ENCODE measurements at regions not wholly inside any gene's neighbourhood (a gene's known extent, or its start where the extent isn't known, plus 50 kb on each side); places are given as distances from the start of the nearest gene placed in this dataset.

DNA sequence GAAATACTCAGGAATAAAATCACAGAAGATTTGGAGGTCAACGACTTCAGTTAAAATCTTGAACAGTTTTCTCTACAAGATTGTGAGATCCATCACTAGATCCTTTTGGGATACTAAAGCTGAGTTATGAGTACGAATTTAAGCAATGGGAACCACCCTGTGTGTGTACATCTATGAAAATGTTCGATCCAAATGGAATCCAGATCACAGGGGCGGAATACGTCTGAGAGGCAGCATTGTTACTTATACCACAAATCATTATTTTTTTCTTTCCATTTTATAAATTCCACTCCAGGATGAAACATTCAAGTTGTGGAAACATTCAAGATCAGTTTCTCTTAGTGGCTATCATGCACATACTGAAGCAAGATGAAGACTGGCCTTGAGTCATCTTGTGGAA lies 239.3 kb upstream of the PAPPA start:
- no peak for DNase-seq

DNA sequence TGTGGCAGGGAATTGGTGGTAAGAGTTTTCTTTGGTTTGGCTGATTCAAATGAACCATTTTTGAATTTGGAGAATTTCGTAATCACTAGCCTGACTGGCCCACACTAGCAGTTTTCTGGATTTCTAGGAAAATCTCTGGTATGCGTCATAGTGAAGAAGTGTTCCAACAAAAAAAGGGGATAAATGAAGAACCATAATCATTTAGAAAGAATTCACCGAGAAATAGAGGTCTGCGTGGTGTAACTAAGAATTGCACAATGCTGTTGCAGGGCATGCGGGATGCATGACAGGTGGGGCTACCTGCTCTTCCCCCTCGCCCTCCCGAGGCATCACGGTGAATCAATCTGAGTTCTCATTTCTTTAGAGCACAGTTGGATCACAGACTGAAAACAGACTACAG lies 232.3 kb upstream of the PAPPA start:
- no peak for DNase-seq

DNA sequence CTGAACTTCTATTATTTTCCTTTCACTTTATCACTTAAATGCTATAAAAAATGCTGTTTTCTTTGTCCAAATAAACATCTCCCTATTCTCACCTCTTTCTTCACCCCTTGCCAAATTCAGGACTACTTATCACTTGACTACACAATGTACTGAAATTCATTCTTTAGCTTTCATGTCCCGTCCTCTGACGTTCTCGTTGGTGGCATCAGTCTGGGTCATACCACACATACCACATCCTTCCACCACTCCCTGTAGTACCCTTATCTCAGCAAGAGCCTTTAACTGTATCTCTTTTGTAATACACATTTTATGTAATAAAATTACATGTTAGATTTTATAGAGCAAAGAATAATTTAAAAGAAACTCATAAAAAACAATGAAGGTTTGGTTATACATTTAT lies 231.1 kb upstream of the PAPPA start:
- DNase-seq: no peak

DNA sequence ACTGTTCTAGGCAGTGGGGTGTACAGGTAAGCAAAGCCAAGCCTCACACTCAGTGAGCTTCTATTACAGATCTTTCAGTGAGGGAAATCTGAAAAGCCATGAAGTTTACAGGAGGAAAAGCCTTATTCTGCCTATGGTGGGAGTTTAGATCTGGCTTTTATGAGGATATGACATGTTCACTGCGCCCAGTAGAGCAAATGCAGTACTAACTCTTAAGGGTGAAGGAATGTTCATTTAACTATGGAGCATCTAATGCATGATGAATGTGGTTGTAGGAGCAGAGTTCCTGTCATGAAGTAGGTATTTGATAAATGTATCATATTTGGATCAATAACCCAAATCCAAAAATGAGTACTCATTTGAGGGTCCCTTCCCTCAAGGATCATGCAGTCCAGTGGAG lies 230.2 kb upstream of the PAPPA start:
- DNase-seq: no peak

DNA sequence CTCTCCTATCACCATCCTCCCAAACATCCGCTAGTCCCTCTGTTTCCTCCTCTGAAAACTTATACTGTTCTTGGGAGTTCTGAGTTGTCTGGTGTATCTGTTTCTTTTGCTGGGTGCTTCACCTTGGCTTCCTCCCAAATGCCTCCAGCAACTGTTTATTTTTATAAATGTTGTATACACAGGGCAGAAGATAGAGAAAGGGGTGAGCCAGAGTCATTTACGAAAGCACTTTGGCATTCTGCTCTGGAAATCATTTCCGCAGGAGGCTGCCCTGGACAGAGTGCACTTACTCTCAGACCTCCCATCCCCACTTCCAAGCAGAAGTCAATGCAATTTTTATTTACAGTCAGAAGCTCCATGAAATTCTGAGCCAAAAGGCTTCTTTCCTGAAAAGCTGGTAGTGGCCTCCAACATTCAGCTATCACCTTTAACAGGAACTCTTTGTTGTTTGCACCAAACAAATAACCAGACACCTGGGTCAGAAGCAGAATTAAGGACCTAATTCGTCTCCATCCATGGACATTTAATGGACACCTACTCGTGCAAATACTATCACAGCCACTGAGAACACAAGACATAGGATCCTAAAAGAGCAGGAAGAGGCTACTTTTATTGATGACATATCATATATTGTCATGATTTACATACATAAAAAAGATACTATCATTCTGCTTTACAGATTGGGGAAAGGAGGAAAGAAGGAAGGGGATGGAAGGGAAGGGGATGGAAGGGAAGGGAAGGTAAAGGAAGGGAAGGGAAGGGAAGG lies 229.5 kb upstream of the PAPPA start:
- no peak for DNase-seq

DNA sequence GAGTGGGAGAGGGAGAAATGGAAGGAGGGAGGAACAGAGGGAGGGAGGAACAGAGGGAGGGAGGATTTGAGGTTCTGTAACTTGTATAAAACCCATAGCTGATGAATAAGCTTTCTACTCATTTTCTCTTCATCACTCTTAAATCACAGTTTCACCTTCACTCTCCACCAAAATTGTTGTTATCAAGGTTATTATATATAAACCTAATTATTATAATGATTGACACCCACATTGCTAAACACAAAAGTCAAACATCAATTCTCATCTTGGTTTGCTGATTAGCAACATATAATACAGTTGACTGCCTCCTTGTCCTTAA lies 229.0 kb upstream of the PAPPA start:
- no peak for DNase-seq

DNA sequence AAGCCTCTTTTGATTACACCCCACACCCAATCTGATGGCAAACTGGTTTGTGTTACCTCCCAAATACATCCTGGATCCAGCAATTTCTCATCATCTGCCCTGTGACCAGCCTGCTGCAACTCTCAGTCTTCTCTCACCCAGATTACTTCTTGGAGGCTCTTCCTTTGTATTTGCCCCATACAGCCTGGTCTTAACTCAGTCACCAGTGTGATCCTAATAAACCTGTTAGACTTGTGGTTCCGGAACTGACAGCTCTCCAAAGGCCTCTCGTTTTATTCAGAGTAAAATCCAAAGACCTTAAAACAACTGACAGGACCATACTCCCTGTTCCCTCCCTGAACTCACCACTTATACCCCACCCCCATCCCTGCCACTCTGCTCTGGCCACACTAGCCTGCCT lies 228.2 kb upstream of the PAPPA start:
- DNase-seq: no peak

DNA sequence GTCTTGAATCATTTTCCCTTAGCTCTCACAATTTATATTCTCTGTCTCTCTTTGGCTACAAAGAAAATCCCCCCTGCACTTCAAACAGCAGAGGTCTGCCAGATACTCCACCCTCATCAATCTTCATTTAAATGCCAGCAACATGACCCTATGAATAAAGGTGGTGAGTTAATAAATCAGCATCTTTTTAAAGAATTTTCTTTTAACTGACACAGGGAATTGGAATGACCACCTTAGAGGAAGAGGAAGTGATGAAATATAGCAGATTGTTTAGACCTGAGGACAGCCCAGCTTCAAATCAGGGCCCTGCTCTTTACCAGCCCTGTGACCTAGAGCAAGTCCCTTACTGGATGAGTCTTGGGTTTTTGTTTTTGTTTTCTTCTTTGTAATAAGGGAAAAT lies 223.1 kb upstream of the PAPPA start:
- no peak for DNase-seq

DNA sequence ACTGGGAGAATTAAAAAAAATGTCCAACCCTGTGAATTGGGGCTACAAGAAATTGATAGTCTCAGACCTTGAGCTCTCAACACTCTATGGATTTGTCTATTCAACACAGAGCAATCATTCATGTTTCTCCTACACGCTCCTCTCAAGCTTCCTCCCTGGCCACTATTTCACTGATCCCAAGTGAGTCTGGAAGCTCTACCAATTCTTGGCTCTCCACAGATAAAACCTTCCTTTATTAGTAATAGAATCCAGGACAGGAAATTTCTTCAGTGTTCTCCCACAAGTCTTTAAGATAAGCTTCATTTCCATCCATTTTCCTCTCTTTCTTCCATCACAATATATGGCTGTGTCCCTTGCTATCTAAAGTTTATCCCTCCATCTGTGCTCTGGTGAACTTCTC lies 215.1 kb upstream of the PAPPA start:
- DNase-seq: no peak

DNA sequence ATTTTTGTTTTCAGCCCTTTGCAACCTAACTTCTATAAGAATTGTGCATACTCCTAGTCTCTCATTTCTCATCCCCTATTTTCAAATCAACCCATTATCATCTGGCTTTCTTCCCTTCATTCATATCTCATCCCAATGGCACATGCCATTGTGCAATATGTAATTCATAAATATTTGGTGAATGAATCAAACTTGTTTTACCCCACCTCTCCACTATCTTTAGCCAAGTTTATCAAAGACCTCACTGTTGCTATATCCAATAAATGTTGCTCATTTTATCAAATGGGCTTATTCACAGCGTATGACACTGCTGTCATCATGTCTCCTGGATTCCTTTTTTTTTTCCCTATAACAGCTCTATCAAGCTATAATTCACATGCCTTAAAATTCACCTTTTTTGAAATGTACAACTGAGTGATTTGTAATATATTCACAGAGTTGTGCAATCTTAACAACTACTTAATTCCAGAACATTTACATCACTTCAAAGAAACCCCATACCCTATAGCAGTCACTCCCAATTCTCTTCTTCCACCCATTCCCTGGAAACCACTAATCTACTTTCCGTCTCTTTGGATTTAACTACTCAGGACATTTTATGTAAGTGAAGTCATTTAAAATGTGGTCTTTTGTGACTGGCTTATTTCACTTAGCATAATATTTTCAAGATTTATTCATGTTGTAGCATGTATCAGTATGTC lies 214.4 kb upstream of the PAPPA start:
- DNase-seq: no peak

DNA sequence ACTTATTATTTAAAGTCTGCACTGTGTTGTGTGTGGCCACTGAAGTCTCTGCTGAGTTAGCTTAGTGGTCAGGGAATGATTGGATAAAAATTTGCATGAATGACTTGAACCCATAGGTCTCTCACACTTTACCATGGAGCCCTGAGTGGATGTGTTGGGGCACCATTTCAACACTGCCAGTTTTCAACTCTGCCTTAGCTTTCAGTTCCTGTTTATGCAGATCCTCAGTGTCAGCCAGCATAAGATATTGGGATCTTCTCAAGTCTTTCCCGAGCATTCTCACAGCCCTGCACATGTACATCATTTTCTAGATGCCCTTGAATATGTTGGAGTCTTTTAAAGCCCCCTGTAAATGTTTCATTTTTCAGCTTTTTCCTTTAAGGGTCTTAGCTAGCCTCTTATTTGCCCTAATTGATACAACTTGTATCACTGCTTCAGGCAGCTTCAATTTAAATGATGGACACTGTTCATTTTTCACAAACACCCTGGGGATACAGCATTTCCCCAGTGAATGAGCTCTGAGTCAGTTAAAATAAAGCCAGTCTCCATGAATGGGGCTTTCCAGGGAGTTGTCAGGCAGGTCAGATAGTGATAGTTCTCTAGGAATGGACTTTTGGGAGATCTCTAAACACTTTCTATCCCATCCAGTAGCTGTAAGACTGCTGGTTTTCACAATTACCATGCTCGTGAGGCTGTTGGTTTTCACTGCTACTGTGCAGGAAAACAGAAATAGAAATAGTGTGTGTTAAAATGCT lies 211.9 kb upstream of the PAPPA start:
- DNase-seq: no peak

DNA sequence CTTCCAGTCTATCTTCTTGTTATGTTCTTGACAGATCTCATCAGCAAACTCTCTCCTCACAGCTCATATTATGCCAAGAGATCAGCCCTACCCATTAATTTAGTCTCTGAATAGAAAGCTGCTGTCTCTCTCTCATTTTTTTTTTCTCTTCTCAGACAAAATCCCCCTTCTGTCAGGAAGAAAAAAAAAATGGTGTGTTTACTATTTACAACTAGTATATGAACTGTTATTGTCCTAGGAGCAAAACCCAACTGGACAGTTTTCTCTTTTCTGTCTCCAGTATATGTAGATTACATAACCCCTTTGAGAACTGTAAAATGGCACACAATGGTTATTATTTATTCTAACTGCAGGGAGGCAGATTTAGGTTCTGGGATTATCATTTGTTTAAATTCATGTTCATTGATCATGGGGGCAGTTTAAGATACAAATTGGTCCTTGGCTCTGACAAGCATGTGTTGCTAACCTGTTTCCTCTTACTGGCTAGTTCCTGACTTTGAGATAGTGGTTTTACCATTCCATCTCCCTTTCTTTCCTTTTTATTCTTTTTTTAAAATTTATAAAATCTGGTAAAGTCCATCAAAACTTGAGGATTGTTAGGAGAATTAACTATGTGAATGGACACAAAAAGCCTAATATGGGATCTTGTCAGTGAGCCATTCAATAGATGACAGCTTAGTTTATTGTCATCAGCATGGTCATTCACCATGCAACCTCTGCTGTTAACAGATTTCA lies 210.0 kb upstream of the PAPPA start:
- DNase-seq: no peak

DNA sequence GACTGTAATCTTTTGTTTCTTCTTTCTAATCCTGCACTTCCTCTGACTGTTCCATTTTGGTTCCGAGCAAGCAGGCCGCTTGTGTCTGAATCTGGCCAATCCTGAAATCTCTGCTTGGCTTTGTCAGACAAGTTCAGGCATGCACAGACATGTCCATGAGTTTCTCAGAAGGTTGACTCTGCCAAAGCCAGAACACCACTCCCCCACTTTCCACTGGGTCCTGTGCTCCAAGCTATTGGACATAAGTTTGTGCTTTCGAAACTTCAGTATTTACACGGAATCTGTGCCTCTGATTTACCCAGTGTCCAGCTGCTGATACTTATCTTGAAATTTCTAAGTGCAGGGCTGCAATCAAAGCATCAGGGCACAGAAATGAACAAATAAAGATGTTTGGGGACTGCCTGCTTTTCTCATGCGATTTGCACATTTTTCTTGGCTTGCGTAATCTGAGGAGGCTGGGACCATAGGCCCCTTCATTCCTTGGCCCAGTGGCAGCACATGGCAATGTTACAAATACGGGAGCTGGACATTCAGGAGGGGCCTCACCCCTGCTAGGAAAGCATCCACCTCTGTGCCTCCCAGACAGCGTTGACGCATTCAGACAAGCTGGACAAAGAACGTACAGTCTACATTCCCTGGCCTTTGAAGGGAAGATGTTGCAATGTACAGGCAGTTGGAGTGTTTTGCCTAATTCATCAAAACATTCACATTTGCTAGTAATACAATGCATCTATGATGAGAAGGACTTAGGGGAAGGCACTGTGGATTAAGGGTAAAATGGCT lies 209.2 kb upstream of the PAPPA start:
- DNase-seq: no peak

DNA sequence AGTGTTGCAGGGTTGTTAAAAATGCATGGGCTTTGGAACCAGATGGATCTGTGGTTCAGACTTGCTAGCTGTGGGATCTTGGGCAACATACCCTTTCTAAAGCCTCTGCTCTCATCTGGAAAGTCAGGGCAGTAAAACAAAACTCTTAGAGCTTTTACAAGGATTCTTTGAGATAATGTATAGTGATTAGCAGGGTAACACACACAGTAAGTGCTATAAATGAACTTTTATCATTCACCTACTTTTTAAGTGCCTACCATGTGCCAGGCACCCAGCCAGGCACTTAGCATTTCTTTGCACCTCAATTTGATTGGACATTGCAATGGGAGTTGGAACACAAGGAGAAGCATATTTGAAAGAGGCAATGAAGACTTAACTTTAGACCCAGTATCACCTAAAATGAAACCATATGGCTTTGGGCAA lies 208.6 kb upstream of the PAPPA start:
- DNase-seq: no peak

DNA sequence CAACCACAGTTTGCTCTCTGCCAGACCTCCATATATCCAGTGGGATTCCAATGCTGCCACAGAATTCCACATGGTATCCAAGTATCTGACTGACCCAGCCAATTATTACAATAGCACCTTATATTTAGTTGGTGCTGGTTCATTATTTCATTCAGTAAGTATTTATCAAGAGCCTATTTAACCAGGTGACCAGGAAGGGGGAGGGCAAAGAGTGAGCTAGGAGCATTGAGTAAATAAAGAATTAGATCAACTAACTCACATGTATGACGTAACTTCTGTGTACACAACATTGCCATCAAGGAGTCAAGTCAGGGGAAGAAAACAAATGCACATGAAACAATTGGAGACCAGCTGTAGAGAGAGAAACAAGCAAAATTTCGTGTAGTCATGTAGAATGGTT lies 207.1 kb upstream of the PAPPA start:
- no peak for DNase-seq

DNA sequence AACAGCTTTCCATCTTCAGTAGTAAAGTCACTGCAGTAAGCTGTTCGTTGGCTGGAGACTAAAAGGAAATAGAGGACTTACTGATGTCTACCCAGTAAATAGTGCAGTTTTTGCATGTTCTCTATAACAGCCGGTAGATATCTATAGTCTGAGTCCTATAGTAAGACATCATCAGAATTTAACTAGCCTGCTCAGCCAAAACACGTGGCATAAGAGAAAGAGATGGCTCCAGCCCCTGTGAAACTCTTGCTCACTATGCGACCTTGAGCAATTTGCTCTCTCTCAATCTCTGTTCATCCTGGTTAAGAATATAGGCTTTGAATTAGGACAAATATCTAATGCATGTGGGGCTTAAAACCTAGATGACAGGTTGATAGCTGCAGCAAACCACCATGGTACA lies 201.6 kb upstream of the PAPPA start:
- DNase-seq: no peak

DNA sequence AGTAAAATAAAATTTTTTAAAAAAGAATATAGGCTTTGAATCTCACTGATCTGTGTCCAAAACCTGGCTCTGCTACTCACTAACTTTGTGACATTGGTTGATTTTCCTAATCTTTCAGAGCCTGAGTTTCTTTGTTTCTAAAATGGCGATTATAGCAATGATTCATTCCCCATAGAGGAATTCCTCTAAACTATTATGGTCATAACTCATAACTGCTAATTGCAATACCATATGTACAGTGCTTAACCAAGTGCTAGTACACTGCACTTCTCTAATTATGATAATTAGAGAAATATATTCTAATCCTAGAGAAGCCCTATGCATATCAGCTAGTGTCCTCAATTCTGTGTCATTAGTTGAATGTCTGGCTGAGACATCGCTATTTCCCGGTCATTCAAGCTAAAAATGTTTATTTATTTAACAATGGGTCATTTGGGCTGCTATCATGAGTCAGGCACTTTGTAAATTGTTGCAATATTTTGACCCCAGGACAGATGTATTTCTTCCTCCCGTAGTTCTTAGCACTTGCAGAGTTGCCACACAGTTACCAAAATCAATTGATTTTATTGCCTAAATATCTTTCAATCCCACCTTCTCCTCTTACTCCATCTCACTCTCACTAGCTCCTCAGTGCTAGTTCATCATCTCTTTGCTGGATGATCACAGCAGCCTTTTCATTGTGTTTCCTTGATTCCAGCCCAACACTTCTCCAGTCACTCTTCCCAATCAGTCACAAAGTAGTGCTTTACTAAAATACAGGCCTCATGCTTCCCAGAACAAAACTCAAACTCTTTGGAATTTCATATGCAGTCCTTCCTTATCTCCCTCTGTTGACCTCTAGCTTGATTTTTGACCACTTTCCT lies 200.9 kb upstream of the PAPPA start:
- no peak for DNase-seq

DNA sequence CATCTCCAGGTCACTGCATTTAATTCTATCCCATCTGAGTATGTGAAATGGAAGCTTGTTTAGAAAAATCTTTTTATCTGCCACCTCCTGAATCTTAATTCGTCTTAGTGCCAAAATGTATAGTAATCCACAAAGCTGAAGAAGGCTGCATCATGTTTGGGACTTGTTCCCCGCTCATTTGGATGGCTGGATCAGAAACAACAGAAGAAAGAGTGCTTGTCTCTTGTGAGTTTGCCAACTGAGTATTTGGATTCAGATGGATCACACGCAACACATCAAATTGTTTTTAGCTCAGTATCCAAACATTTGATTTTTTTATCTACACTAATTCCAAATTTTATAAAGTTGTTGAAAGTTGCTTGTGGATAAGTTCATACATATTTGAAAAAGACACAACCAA lies 197.2 kb upstream of the PAPPA start:
- DNase-seq: no peak

DNA sequence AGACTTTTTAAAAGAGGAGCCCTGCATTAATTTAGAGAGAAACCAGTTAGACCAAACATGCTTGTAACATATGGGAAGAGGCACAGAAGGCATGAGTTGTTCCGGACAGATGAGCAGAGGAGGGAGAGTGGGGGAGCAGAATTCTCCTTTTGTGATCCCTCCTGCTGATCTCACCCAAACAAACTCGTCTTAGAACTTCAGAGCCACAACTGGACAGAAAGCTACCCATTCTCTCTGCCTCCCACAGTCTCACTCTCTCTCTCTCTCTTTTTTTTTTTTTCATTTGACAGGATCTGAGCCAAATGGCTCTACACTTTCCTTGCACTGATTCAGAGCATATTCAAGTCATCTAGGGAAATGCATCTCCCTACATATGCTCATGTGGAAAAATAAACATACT lies 196.0 kb upstream of the PAPPA start:
- no peak for DNase-seq

DNA sequence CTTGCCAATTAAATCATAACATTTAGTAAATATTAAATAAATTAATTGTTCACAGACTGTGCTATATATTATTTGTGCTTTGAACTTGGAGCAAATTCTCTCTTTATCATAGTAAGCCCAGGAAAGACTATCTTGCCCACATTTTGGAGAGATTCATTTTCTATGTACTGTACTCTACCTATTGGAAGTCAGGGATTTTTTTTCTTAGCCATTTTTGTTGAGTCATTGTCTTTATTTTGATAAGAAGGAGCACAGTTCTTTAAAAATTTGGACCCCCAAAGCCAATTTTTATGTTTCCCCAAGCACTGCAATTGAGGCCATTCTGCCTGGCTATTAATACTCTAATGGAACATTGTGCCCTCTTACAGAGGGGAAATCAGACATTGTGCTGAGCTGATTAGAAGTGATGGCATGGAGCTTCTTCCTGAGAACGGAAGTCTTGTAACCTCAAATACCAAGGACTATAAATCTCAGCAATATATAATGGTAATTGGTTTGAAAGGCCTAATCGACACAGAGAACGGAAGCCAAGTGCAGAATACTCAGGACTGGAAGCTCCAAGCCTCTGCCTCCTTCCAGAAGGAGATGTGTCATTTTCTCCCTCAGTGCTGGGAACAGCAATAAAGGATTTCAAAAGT lies 188.8 kb upstream of the PAPPA start:
- no peak for DNase-seq

DNA sequence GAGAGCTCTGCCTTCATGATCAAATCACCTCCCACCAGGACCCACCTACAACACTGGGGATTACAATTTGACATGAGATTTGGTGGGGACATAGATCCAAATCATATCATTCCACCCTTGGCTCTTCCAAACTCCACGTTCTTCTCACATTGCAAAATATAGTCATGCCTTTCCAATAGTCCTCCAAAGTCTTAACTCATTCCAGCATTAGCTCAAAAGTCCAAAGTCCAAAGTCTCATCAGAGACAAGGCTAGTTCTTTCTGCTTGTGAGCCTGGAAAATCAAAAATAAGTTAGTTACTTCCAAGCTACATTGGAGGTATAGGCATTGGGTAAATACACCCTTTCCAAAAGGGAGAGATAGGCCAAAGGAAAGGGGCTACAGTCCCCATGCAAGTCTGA lies 186.9 kb upstream of the PAPPA start:
- DNase-seq: no peak

Measured in NK-92 treated with Interleukin-12 subunit alpha and Interleukin-12 subunit beta, amount 100 ng/mL, for 24 hours (cell line).